ENCODE measurements at regions not wholly inside any gene's neighbourhood (a gene's known extent, or its start where the extent isn't known, plus 50 kb on each side); places are given as distances from the start of the nearest gene placed in this dataset.

GRCh38 chr2:15832030-15832709 is 108.2 kb upstream of the MYCN start:
- H3K27me3 ChIP-seq, result no peaks in the 10 kb centered on the region
- intact Hi-C loops (cut with DNase I), result no loop called here
- no peak for DNase-seq (ENCODE audit: extremely low spot score)
- no peaks in the 10 kb centered on the region for H3K36me3 ChIP-seq
- no peak overlapping the region for H3K4me3 ChIP-seq
- H3K4me1 ChIP-seq, result no peaks in the 10 kb centered on the region
- 84% methylated on average over 8 of the region's 8 CpGs for WGBS
- H3K9me3 ChIP-seq, result no peaks in the 10 kb centered on the region
- no peak for TF ChIP-seq CTCF (IDR thresholded peaks at IDR 0.05)
- no peak for TF ChIP-seq POLR2A (IDR thresholded peaks at IDR 0.05; ENCODE audit: low read depth)
- no peak for TF ChIP-seq EP300 (IDR thresholded peaks at IDR 0.05)
- no peak for TF ChIP-seq POLR2AphosphoS5 (IDR thresholded peaks at IDR 0.05)
- no peak overlapping the region for H3K27ac ChIP-seq (replicated peaks in 1 of 4)

- H3K9me3 ChIP-seq, result no peaks in the 10 kb centered on the region
- WGBS, result 90% methylated on average over 8 of the region's 9 CpGs
- DNase-seq (ENCODE audit: extremely low spot score), result no peak
- no peak overlapping the region for H3K4me3 ChIP-seq
- no peak for TF ChIP-seq POLR2AphosphoS5 (IDR thresholded peaks at IDR 0.05)
- TF ChIP-seq POLR2A (IDR thresholded peaks at IDR 0.05; ENCODE audit: low read depth), result no peak
- H3K4me1 ChIP-seq, result no peaks in the 10 kb centered on the region
- H3K27me3 ChIP-seq, result no peaks in the 10 kb centered on the region
- intact Hi-C loops (cut with DNase I), result no loop called here
- no peaks in the 10 kb centered on the region for H3K36me3 ChIP-seq
- H3K27ac ChIP-seq (replicated peaks in 1 of 4), result no peak overlapping the region
Observed at GRCh38 chr2:15832849-15833680, 107.3 kb upstream of the MYCN start.

- TF ChIP-seq CTCF (IDR thresholded peaks at IDR 0.05), result no peak
- no peak for TF ChIP-seq EP300 (IDR thresholded peaks at IDR 0.05)
- no peak for TF ChIP-seq POLR2A (IDR thresholded peaks at IDR 0.05; ENCODE audit: low read depth)
- no peak for TF ChIP-seq POLR2AphosphoS5 (IDR thresholded peaks at IDR 0.05)
- 88% methylated on average over 3 of the region's 3 CpGs for WGBS
- intact Hi-C loops (cut with DNase I), result no loop called here
- Histone ChIP-seq H3K36me3 (no peaks in the 10 kb centered on the region), H3K27ac (replicated peaks in 1 of 4) (no peak overlapping the region), H3K4me3 (no peak overlapping the region), H3K4me1 (no peaks in the 10 kb centered on the region), H3K9me3 (no peaks in the 10 kb centered on the region), H3K27me3 (no peaks in the 10 kb centered on the region)
- DNase-seq (ENCODE audit: extremely low spot score), result no peak
Observed at GRCh38 chr2:15833731-15834130, 106.6 kb upstream of the MYCN start.

GRCh38 chr2:15834381-15835031 is 105.8 kb upstream of the MYCN start:
- H3K27ac ChIP-seq (replicated peaks in 1 of 4), result no peak overlapping the region
- no peak for DNase-seq (ENCODE audit: extremely low spot score)
- H3K27me3 ChIP-seq, result no peaks in the 10 kb centered on the region
- no peaks in the 10 kb centered on the region for H3K4me1 ChIP-seq
- H3K9me3 ChIP-seq, result no peaks in the 10 kb centered on the region
- 85% methylated on average over 7 of the region's 7 CpGs for WGBS
- intact Hi-C loops (cut with DNase I), result no loop called here
- no peak for TF ChIP-seq POLR2A (IDR thresholded peaks at IDR 0.05; ENCODE audit: low read depth)
- no peak for TF ChIP-seq CTCF (IDR thresholded peaks at IDR 0.05)
- TF ChIP-seq EP300 (IDR thresholded peaks at IDR 0.05), result no peak
- TF ChIP-seq POLR2AphosphoS5 (IDR thresholded peaks at IDR 0.05), result no peak
- H3K36me3 ChIP-seq, result no peaks in the 10 kb centered on the region
- H3K4me3 ChIP-seq, result no peak overlapping the region

Data from esophagus muscularis mucosa (tissue), 4 donors.